ENCODE measurements at regions not wholly inside any gene's neighbourhood (a gene's known extent, or its start where the extent isn't known, plus 50 kb on each side); places are given as distances from the start of the nearest gene placed in this dataset.

GRCh38 chr3:14307656-14308302 is 94.6 kb upstream of the SLC6A6 start:
- Histone ChIP-seq H3F3A (ENCODE audit: insufficient read depth, low read length) (no peaks in the 10 kb centered on the region), H3K27ac (ENCODE audit: low read depth, low read length, poor library complexity, severe bottlenecking) (no peak overlapping the region)

DNA sequence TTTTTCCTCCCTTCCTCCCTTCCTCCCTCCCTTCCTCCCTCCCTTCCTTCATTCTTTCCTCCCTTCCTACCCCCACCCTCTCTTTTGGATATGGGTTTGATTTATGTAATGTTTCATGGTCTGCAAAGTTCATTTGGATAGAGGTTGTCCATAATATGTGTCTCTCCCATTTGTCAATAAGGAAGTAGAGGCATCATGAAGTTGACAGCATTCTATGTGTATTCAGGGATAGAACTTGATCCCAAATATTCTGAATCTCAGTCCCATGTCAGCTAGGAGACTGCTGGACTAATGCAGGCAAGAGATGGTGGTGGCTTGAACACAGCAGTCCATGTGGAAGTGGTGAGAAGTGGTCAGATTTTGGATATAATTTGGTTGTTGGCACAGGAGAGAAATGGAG is 90.7 kb upstream of the SLC6A6 start:
- Histone ChIP-seq H4K20me1 (ENCODE audit: insufficient read depth, low read length) (no peaks in the 10 kb centered on the region), H3K27ac (ENCODE audit: low read depth, low read length, poor library complexity, severe bottlenecking) (no peak overlapping the region), H3K4me3 (ENCODE audit: low read depth, low read length, poor library complexity, severe bottlenecking) (no peak overlapping the region), H3K4me2 (ENCODE audit: low read length) (no peak overlapping the region), H3K27me3 (ENCODE audit: insufficient read depth, low read length) (peaks cover 6% of the 10 kb centered on the region; the same call in 1 of the 2 replicates), H3K79me2 (ENCODE audit: insufficient read depth, low read length) (no peaks in the 10 kb centered on the region), H3K9me2 (ENCODE audit: low read depth, low read length) (no peaks in the 10 kb centered on the region), H3F3A (ENCODE audit: insufficient read depth, low read length) (no peaks in the 10 kb centered on the region), H3K36me3 (ENCODE audit: insufficient read depth, low read length) (no peaks in the 10 kb centered on the region), H3K4me1 (ENCODE audit: insufficient read depth, low read length, severe bottlenecking) (no peaks in the 10 kb centered on the region), H3K9me3 (ENCODE audit: low read length) (no peaks in the 10 kb centered on the region), H3K9ac (ENCODE audit: low read length) (no peak overlapping the region), H2AFZ (ENCODE audit: low read length) (no peak overlapping the region)
- TF ChIP-seq EZH2 (IDR thresholded peaks at IDR 0.05; ENCODE audit: borderline replicate concordance, low read length), result no peak
- TF ChIP-seq, protein P1, sequence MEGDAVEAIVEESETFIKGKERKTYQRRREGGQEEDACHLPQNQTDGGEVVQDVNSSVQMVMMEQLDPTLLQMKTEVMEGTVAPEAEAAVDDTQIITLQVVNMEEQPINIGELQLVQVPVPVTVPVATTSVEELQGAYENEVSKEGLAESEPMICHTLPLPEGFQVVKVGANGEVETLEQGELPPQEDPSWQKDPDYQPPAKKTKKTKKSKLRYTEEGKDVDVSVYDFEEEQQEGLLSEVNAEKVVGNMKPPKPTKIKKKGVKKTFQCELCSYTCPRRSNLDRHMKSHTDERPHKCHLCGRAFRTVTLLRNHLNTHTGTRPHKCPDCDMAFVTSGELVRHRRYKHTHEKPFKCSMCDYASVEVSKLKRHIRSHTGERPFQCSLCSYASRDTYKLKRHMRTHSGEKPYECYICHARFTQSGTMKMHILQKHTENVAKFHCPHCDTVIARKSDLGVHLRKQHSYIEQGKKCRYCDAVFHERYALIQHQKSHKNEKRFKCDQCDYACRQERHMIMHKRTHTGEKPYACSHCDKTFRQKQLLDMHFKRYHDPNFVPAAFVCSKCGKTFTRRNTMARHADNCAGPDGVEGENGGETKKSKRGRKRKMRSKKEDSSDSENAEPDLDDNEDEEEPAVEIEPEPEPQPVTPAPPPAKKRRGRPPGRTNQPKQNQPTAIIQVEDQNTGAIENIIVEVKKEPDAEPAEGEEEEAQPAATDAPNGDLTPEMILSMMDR (IDR thresholded peaks at IDR 0.05; ENCODE audit: low read length), result no peak

More at GRCh38 chr3:14307656-14308302, 94.6 kb upstream of the SLC6A6 start:
- H3K9me3 ChIP-seq (ENCODE audit: low read length), result no peaks in the 10 kb centered on the region
- no peaks in the 10 kb centered on the region for H3K79me2 ChIP-seq (ENCODE audit: insufficient read depth, low read length)
- no peak overlapping the region for H3K9ac ChIP-seq (ENCODE audit: low read length)
- no peak overlapping the region for H2AFZ ChIP-seq (ENCODE audit: low read length)
- no peak overlapping the region for H3K4me3 ChIP-seq (ENCODE audit: low read depth, low read length, poor library complexity, severe bottlenecking)
- TF ChIP-seq, protein P1 (IDR thresholded peaks at IDR 0.05; ENCODE audit: low read length), result no peak
- no peak for TF ChIP-seq EZH2 (IDR thresholded peaks at IDR 0.05; ENCODE audit: borderline replicate concordance, low read length)
- no peaks in the 10 kb centered on the region for H3K4me1 ChIP-seq (ENCODE audit: insufficient read depth, low read length, severe bottlenecking)
- H3K36me3 ChIP-seq (ENCODE audit: insufficient read depth, low read length), result no peaks in the 10 kb centered on the region
- H3K9me2 ChIP-seq (ENCODE audit: low read depth, low read length), result no peaks in the 10 kb centered on the region
- peaks cover 13% of the 10 kb centered on the region for H3K27me3 ChIP-seq (ENCODE audit: insufficient read depth, low read length)
- no peaks in the 10 kb centered on the region for H4K20me1 ChIP-seq (ENCODE audit: insufficient read depth, low read length)
- H3K4me2 ChIP-seq (ENCODE audit: low read length), result no peak overlapping the region

GRCh38 chr3:14312375-14312774 is 90.0 kb upstream of the SLC6A6 start:
- Histone ChIP-seq H3K79me2 (ENCODE audit: insufficient read depth, low read length) (no peaks in the 10 kb centered on the region), H3K4me3 (ENCODE audit: low read depth, low read length, poor library complexity, severe bottlenecking) (no peak overlapping the region), H2AFZ (ENCODE audit: low read length) (no peak overlapping the region), H4K20me1 (ENCODE audit: insufficient read depth, low read length) (no peaks in the 10 kb centered on the region), H3K36me3 (ENCODE audit: insufficient read depth, low read length) (no peaks in the 10 kb centered on the region), H3K27ac (ENCODE audit: low read depth, low read length, poor library complexity, severe bottlenecking) (no peak overlapping the region), H3K4me1 (ENCODE audit: insufficient read depth, low read length, severe bottlenecking) (no peaks in the 10 kb centered on the region), H3K4me2 (ENCODE audit: low read length) (no peak overlapping the region), H3K27me3 (ENCODE audit: insufficient read depth, low read length) (peaks cover 11% of the 10 kb centered on the region), H3F3A (ENCODE audit: insufficient read depth, low read length) (no peaks in the 10 kb centered on the region), H3K9me3 (ENCODE audit: low read length) (no peaks in the 10 kb centered on the region), H3K9ac (ENCODE audit: low read length) (no peak overlapping the region), H3K9me2 (ENCODE audit: low read depth, low read length) (no peaks in the 10 kb centered on the region)
- TF ChIP-seq EZH2 (IDR thresholded peaks at IDR 0.05; ENCODE audit: borderline replicate concordance, low read length), result no peak
- TF ChIP-seq, protein P1 (IDR thresholded peaks at IDR 0.05; ENCODE audit: low read length), result no peak
